Stimulated activated CD4-positive, alpha-beta T cell treated with anti-CD3 and anti-CD28 coated beads, Interleukin-1b, Interleukin-23, amount 100 ng/mL, for 4 hours (primary cell): ENCODE measurements at regions not wholly inside any gene's neighbourhood (a gene's known extent, or its start where the extent isn't known, plus 50 kb on each side); places are given as distances from the start of the nearest gene placed in this dataset.

Experiments used
- DNase-seq, 2 donors: peaks; one replicate each; pipeline ENCODE4 v3.0.0-alpha.2; 2020; ENCODE audit warnings: low read depth in 2 of 2

DNA sequence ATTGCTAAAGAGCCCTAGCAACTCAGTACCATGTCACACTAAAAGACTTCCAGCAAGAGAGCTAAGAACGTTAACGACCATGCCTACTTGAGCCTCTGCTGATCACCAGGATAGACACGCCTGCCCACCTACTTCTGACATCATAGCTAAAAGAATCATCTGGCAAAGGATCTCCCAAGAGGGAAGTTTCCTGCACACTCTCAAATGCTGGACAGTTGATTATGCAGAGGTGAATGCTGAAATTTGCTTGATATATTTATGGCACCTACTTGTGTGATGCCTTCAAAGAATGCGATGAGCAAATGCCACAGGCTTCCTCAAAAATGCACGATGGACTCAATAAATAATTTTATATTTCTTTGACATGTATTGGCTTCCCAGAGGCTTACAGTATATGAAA lies 113.6 kb downstream of the GALC start:
- no peak for DNase-seq

DNA sequence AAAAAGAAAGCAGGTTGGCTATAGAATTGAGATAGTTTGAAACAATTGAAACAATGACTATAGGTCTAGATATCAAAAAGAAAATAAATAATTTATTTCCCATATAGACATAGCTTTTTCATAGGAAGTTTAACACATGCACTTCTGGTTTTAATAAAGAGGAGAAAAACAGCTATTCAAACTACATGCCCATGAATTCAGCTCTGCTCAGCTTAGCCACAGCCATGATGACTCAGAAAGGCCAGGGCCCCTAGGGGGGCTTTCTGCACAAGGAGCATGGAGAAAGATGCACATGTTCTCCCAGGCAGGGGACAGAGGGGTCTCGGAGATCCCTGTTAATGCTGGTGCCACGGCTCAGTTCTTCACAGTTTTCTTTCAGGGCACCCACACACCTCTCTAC lies 114.0 kb downstream of the GALC start:
- no peak for DNase-seq

GRCh38 chr14:87877877-87878276 lies 115.1 kb downstream of the GALC start:
- DNase-seq: no peak

- no peak for DNase-seq
These were observed 118.3 kb downstream of the GALC start for GRCh38 chr14:87874676-87875075.

GRCh38 chr14:87873741-87874140 lies 119.2 kb downstream of the GALC start:
- no peak for DNase-seq

DNA sequence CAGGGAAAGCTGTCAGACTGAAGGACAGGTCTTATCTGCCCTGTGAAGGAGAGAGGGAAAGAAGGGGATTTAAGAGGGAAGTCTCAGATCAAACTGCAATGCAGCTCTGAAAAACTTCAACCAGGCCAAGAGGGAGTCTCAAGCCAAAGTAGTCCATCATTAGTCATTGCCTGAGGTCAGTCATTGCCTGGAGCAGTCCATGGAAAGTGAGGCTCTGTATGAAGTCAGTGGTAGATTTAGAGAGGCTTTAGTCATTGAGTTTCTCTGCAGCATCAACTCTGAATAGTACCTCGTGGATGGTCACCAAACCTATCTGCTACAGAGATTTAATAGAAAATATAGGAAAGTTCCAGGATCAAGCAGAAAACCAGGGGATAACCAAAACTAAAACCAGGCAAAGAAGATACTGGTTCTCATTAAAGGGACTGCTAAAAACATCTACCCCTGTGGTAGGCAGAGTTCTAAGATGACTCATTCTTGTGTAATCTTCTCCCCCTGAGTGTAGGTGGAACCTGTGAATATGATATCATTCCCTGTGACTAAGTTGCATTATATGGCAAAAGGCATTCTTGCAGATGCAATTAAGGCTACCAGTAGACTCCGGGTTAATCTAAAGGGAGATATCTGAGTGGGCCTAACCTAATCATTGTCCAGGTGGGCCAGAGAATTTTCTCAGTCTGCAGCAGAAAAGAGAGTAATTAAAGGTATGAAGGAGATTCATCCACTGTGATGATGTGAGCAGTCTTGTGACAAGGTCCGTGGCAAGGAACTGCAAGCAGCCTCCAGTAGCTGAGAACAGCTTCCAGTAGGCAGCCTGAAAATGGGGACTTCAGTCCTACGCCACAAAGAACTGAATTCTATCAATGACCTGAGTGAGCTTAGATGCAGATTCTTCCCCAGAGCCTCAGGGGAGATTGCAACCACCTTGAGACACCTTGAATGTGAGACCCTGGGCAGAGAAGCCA lies 123.1 kb downstream of the GALC start:
- no peak for DNase-seq

DNA sequence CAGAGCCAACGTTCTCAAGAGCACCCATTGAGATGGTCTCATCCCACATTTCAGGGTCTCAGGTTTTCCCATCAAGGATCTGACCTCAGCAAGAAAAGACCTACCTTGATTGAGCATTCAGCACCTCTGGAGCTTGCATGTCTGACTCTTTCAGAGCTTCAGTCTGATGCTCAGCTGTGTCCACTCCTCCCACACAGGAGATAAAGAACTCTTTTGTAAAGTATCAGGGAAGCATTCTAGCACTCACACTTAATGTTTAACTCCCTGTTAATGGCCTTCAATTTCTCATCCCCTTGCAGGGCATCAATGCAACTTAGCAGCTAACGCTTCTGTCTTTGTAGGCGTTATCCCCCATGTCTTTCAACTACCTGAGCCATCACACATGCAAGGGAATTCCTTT lies 124.1 kb downstream of the GALC start:
- DNase-seq: no peak

- no peak for DNase-seq
These were observed 126.9 kb downstream of the GALC start for GRCh38 chr14:87866116-87866515.

- DNase-seq: no peak
These were observed 128.4 kb downstream of the GALC start for GRCh38 chr14:87864356-87865270.

DNA sequence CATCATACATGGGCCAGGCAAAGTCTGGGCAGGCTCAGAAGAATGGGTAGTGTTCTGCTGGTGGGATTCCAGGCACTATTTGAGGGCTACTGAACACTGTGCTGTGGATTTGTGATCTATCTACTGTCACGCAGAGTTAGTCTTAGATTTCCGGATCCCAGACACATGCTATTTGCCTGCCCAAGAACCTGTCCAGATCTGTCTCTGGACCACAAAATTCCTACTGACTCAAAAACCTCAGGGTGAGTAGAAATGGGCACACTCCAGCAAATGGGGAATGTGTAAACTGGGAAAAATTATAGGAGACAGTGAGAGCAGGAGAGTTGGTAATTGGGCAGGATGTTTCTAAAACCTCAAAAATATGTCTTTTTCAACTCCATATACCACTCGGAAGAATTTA lies 129.9 kb downstream of the GALC start:
- no peak for DNase-seq

- no peak for DNase-seq
These were observed 140.9 kb downstream of the GALC start for GRCh38 chr14:87852107-87852506.

- DNase-seq: no peak
These were observed 141.8 kb downstream of the GALC start for GRCh38 chr14:87851190-87851589.

GRCh38 chr14:87847216-87847755 lies 145.7 kb downstream of the GALC start:
- no peak for DNase-seq

GRCh38 chr14:87840906-87841305 lies 152.1 kb downstream of the GALC start:
- no peak for DNase-seq

GRCh38 chr14:87838931-87839330 lies 154.1 kb downstream of the GALC start:
- no peak for DNase-seq

DNA sequence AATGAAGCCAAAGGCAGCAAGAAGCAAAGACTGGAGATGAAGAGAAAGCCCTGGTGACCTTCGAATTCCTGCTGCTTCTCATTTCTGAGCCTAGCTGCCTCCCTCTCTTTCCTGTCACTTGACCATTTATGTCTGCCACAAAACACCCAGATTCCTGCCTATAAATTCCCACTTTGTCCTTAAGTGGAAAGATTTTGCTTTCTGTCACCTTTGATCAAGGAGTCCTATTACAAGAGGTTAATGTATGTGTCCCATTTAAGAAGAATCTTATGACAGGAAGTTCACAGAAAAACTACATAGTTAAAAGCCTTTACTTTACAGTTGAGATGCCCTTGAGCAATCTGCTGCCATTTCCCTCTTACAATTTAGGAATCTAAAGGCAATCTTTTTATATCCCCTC lies 155.7 kb downstream of the GALC start:
- DNase-seq: no peak

GRCh38 chr14:87834594-87834993 lies 158.4 kb downstream of the GALC start:
- no peak for DNase-seq

GRCh38 chr14:87833026-87833425 lies 160.0 kb downstream of the GALC start:
- DNase-seq: no peak

DNA sequence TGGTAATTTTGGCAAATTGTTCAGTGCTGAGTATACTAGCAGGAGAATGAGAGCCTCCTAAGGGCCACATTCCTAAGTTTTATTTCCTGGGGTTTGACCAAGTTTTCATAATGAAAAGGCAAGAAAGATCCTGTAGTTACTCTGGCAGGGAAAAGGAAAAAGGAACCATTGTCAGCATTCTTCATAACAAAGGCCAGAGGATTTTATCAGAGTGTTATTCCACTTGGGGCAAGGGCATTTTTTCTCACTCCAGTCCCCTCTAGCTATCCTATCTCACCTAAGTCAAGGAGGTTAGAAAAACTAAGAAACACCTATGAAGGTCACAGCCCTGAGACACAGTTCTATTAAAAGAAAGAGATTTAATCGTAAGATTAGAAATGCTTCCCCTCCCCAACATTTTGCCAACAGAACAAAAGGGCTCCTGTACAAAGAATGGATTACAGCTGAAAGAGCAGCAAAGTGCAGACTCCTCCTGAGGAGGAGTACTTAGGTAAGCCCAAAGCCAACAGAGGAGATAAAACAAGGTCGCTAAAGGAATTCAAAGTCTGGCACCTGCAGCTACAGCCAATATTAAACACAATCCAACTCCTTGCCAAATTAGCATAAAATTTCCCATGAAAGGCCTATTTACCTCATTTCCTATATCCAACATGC lies 162.4 kb downstream of the GALC start:
- DNase-seq: no peak

- DNase-seq: no peak
These were observed 163.4 kb downstream of the GALC start for GRCh38 chr14:87829543-87829942.

DNA sequence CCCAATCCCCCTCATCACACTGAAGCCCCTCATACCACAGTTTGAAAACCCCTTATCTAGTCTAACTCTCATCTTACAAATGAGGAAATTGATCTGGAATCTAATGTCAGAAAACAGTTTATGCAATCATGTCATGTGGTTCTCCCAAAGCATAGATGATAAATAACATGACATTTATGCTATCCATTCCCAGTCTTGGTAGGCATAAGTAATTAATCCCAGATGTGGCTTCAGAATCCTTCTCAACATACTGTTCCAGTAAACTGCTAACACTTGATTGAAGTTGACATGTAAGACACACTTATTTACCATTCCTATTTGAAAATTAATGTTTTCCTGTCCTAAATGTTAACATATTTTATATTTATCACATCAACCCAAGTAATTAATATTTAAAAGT lies 168.7 kb downstream of the GALC start:
- DNase-seq: no peak

GRCh38 chr14:87816416-87816815 lies 176.6 kb downstream of the GALC start:
- DNase-seq: no peak
